ENCODE measurements at regions not wholly inside any gene's neighbourhood (a gene's known extent, or its start where the extent isn't known, plus 50 kb on each side); places are given as distances from the start of the nearest gene placed in this dataset.

GRCh38 chr3:166209701-166210100 lies 372.5 kb upstream of the BCHE start:
- no peak for TF ChIP-seq CTCF (IDR thresholded peaks at IDR 0.05)
- no peak for TF ChIP-seq REST (IDR thresholded peaks at IDR 0.05; ENCODE audit: insufficient read depth in 1 of 2, low read depth in 2 of 2, low read length in 1 of 2)
- TF ChIP-seq POLR2AphosphoS5 (IDR thresholded peaks at IDR 0.05; ENCODE audit: low read depth, low read length), result no peak
- TF ChIP-seq SIN3A (IDR thresholded peaks at IDR 0.05; ENCODE audit: borderline replicate concordance, insufficient read depth, low read depth, low read length), result no peak
